HEK293T (cell line): ENCODE measurements at regions not wholly inside any gene's neighbourhood (a gene's known extent, or its start where the extent isn't known, plus 50 kb on each side); places are given as distances from the start of the nearest gene placed in this dataset.

Experiments
- ARNT ChIP-seq: fragments of 450-650 bp; IDR thresholded peaks from 2 replicates; pipeline ENCODE4 v1.6.1; 2017; ENCODE audit warnings: mild to moderate bottlenecking
- BHLHE40 ChIP-seq: fragments of 450-650 bp; IDR thresholded peaks from 2 replicates; pipeline ENCODE4 v1.6.1; 2016; ENCODE audit warnings: mild to moderate bottlenecking, moderate library complexity, borderline replicate concordance
- CTBP1 ChIP-seq: fragments of 450-650 bp; IDR thresholded peaks from 2 replicates; pipeline ENCODE4 v1.6.1; 2016; ENCODE audit warnings: borderline replicate concordance
- ELF4 ChIP-seq: fragments of 450-650 bp; IDR thresholded peaks from 2 replicates; pipeline ENCODE4 v1.6.1; 2017; ENCODE audit warnings: antibody characterized with exemption
- FOXM1 ChIP-seq: fragments of 450-650 bp; IDR thresholded peaks from 2 replicates; pipeline ENCODE4 v1.6.1; 2017; ENCODE audit warnings: mild to moderate bottlenecking, borderline replicate concordance
- L3MBTL2 ChIP-seq: fragments of 450-650 bp; conservative IDR thresholded peaks from 2 replicates; pipeline ENCODE4 v1.6.1; 2016; ENCODE audit warnings: mild to moderate bottlenecking
- LEF1 ChIP-seq: fragments of 450-650 bp; IDR thresholded peaks from 2 replicates; pipeline ENCODE4 v1.6.1; 2017; ENCODE audit warnings: mild to moderate bottlenecking, borderline replicate concordance
- NFRKB ChIP-seq: fragments of 450-650 bp; IDR thresholded peaks from 2 replicates; pipeline ENCODE4 v1.6.1; 2016; ENCODE audit warnings: mild to moderate bottlenecking, moderate library complexity
- SP1 ChIP-seq: fragments of 450-650 bp; IDR thresholded peaks from 2 replicates; pipeline ENCODE4 v1.6.1; 2017
- SUZ12 ChIP-seq: fragments of 450-650 bp; IDR thresholded peaks from 2 replicates; pipeline ENCODE4 v1.6.1; 2016; ENCODE audit warnings: mild to moderate bottlenecking
- TARDBP ChIP-seq: fragments of 450-650 bp; IDR thresholded peaks from 2 replicates; pipeline ENCODE4 v1.6.1; 2016
- ZNF384 ChIP-seq: fragments of 450-650 bp; IDR thresholded peaks from 2 replicates; pipeline ENCODE4 v1.6.1; 2016

DNA sequence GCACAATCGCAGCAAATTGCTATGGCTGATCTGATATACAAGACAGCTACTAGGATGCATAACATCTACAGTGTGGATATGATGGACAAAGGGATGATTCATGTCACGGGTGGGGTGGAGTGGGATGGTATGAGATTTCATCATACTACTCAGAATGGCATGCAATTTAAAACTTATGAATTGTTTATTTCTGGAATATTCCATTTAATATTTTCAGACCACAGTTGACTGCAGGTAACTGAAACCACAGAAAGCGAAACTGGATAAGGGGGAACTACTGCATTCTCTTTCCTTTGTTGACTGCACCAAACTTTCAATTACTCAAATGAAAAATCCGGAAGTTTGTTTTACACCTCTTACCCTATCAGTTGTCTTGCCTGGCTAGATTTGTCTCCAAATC is 94.4 kb upstream of the NEUROD1 start:
- TF ChIP-seq ELF4 (no peak), ARNT (no peak), TARDBP (no peak), ZNF384 (no peak), LEF1 (no peak), FOXM1 (no peak), NFRKB (no peak), BHLHE40 (no peak), CTBP1 (no peak), SUZ12 (no peak), SP1 (no peak), L3MBTL2 (no peak)
